ENCODE measurements at regions not wholly inside any gene's neighbourhood (a gene's known extent, or its start where the extent isn't known, plus 50 kb on each side); places are given as distances from the start of the nearest gene placed in this dataset.

DNA sequence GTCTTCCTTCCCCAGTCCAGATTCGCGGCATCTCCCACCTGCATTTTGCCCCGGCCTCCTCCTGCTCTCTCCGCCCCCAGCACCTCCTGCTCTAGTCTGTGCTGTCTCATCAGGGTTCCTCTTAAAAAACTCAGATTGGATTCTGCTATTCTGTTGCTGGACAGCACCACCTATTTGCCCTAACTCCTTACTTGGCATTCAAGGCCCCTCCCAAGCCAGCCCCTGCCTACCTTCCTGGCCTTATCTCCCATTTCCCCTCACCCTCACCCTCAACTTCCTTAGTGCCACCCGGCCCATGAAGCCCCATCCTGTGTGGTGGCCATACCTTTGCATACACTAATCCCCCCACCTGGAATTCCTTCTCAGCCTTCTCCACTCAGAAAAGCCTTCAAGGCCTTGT is 59.9 kb upstream of the PRDM11 start:
- Histone ChIP-seq H3K4me2 (replicated peaks; ENCODE audit: low read depth, low read length, poor library complexity, severe bottlenecking) (peak overlapping the region; percentile 50), H4K20me1 (ENCODE audit: control insufficient read depth, insufficient read depth, low read length, poor library complexity, severe bottlenecking) (no peaks in the 10 kb centered on the region), H3K4me1 (ENCODE audit: control insufficient read depth in 2 of 2, insufficient read depth in 2 of 2, low read length in 2 of 2) (peaks cover 40 to 49% of the 10 kb centered on the region in 2 donors), H2AFZ (ENCODE audit: insufficient read depth, low read depth, low read length, poor library complexity, severe bottlenecking) (no peak overlapping the region), H3K79me2 (ENCODE audit: control insufficient read depth, insufficient read depth, low read length) (no peaks in the 10 kb centered on the region), H3K9me3 (ENCODE audit: control extremely low read depth in 1 of 3, control insufficient read depth in 2 of 3, insufficient read depth in 1 of 3, low read length in 2 of 3) (peaks cover 0 to 3% (median 0%) of the 10 kb centered on the region in 3 donors), H3K27me3 (replicated peaks in 1 of 4; ENCODE audit: control extremely low read depth in 1 of 4, control insufficient read depth in 3 of 4, insufficient read depth in 4 of 4, low read length in 3 of 4) (no peaks in the 10 kb centered on the region), H3K4me3 (ENCODE audit: control extremely low read depth in 1 of 5, extremely low read depth in 1 of 5, insufficient read depth in 1 of 5, low read depth in 2 of 5, low read length in 4 of 5) (no peak overlapping the region), H3K27ac (ENCODE audit: low read length in 2 of 2) (no peak overlapping the region), H3K36me3 (replicated peaks in 1 of 2; ENCODE audit: control extremely low read depth in 1 of 2, control insufficient read depth in 1 of 2, extremely low read depth in 1 of 2, insufficient read depth in 2 of 2, low read length in 1 of 2) (no peaks in the 10 kb centered on the region), H3K9ac (ENCODE audit: low read length) (no peak overlapping the region)
- ATAC-seq (ENCODE audit: low read depth) (no peak), DNase-seq (no peak)
- intact Hi-C loops (cut with micrococcal nuclease) = no loop called here
- CTCF ChIA-PET = interaction anchor here (1.8 to 30.6 kb wide), 3 partner anchors 17 to 153 kb away, joined by 7 to 1701 read pairs (median 7); no protein-coding TSS in a partner anchor
- no peak for TF ChIP-seq EZH2 (IDR thresholded peaks at IDR 0.05; ENCODE audit: borderline replicate concordance, insufficient read depth, low read depth, low read length, poor library complexity, severe bottlenecking)
- TF ChIP-seq, protein P1, sequence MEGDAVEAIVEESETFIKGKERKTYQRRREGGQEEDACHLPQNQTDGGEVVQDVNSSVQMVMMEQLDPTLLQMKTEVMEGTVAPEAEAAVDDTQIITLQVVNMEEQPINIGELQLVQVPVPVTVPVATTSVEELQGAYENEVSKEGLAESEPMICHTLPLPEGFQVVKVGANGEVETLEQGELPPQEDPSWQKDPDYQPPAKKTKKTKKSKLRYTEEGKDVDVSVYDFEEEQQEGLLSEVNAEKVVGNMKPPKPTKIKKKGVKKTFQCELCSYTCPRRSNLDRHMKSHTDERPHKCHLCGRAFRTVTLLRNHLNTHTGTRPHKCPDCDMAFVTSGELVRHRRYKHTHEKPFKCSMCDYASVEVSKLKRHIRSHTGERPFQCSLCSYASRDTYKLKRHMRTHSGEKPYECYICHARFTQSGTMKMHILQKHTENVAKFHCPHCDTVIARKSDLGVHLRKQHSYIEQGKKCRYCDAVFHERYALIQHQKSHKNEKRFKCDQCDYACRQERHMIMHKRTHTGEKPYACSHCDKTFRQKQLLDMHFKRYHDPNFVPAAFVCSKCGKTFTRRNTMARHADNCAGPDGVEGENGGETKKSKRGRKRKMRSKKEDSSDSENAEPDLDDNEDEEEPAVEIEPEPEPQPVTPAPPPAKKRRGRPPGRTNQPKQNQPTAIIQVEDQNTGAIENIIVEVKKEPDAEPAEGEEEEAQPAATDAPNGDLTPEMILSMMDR (IDR thresholded peaks at IDR 0.05) = no peak
- no peaks in the 10 kb centered on the region for H3K27me3 Mint-ChIP-seq
- POLR2A ChIA-PET = no interaction called here
- peak overlapping the region; percentile 62 for H3K27ac Mint-ChIP-seq
- WGBS (ENCODE audit: insufficient coverage) = 80% methylated on average over 5 of the region's 5 CpGs
- peaks cover 45% of the 10 kb centered on the region for H3K4me1 Mint-ChIP-seq
- no peaks in the 10 kb centered on the region for H3K9me3 Mint-ChIP-seq (ENCODE audit: insufficient read depth)
- H3K4me3 Mint-ChIP-seq = no peak overlapping the region

DNA sequence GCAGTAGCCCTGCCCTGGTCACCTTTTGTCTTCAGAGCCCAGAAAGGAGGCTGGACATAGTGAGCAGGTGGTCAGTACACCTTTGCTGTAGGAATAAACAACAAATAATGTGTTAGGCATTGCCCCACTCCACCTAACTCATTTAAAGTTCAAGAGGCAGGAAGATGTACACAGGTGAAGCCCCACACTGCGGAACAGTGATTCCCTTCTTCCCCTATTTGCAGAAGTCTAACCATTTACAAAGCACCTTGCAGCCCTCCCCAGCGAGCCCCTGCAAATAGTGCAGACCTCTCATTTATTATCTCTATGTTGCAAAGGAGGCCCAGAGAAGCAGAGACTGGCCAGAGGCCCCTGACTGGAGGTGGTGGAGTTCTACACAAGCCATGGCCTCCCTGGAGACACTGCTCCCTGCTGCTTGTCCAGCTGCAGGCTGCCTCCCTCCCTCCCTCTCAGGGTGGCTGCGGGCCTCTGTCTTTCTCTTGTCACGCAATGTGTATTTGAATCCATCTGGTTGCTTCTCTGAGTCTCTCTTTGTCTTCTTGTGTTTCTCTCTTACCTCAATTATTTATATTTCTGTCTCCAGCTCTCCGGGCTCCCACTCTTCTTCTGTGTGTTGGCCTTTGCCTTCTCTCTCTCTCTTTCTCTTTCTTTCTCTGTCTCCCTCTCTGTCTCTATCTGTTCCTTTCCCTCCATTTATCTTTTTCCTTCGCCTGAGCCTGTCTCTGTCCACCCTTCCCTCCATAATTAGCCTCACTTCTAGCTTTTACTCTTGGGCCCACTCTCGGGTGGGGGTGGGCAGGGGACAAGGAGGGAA is 59.1 kb upstream of the PRDM11 start:
- H4K20me1 ChIP-seq (ENCODE audit: control insufficient read depth, insufficient read depth, low read length, poor library complexity, severe bottlenecking) = no peaks in the 10 kb centered on the region
- H3K4me1 ChIP-seq (ENCODE audit: control insufficient read depth in 2 of 2, insufficient read depth in 2 of 2, low read length in 2 of 2) = peaks cover 44 to 49% of the 10 kb centered on the region in 2 donors
- H3K9me3 Mint-ChIP-seq (ENCODE audit: insufficient read depth) = no peaks in the 10 kb centered on the region
- no peak overlapping the region for H3K4me3 ChIP-seq (ENCODE audit: control extremely low read depth in 1 of 5, extremely low read depth in 1 of 5, insufficient read depth in 1 of 5, low read depth in 2 of 5, low read length in 4 of 5)
- TF ChIP-seq, protein P1 (IDR thresholded peaks at IDR 0.05) = no peak
- TF ChIP-seq EZH2 (IDR thresholded peaks at IDR 0.05; ENCODE audit: borderline replicate concordance, insufficient read depth, low read depth, low read length, poor library complexity, severe bottlenecking) = no peak
- no peaks in the 10 kb centered on the region for H3K27me3 Mint-ChIP-seq
- ChIA-PET POLR2A (no interaction called here), CTCF (interaction anchor here (0.9 to 30.6 kb wide), 4 partner anchors 16 to 154 kb away, joined by 5 to 1701 read pairs (median 7); no protein-coding TSS in a partner anchor)
- no peak overlapping the region for H3K27ac ChIP-seq (ENCODE audit: low read length in 2 of 2)
- no peaks in the 10 kb centered on the region for H3K9me3 ChIP-seq (ENCODE audit: control extremely low read depth in 1 of 3, control insufficient read depth in 2 of 3, insufficient read depth in 1 of 3, low read length in 2 of 3)
- peak overlapping the region; percentile 71 for H3K27ac Mint-ChIP-seq
- no peaks in the 10 kb centered on the region for H3K79me2 ChIP-seq (ENCODE audit: control insufficient read depth, insufficient read depth, low read length)
- peaks cover 45% of the 10 kb centered on the region for H3K4me1 Mint-ChIP-seq
- no peak overlapping the region for H3K4me3 Mint-ChIP-seq
- H2AFZ ChIP-seq (ENCODE audit: insufficient read depth, low read depth, low read length, poor library complexity, severe bottlenecking) = no peak overlapping the region
- H3K36me3 ChIP-seq (replicated peaks in 1 of 2; ENCODE audit: control extremely low read depth in 1 of 2, control insufficient read depth in 1 of 2, extremely low read depth in 1 of 2, insufficient read depth in 2 of 2, low read length in 1 of 2) = no peaks in the 10 kb centered on the region
- no peak overlapping the region for H3K9ac ChIP-seq (ENCODE audit: low read length)
- ATAC-seq (ENCODE audit: low read depth) (no peak), DNase-seq (peak; percentile 54)
- H3K27me3 ChIP-seq (replicated peaks in 1 of 4; ENCODE audit: control extremely low read depth in 1 of 4, control insufficient read depth in 3 of 4, insufficient read depth in 4 of 4, low read length in 3 of 4) = no peaks in the 10 kb centered on the region
- intact Hi-C loops (cut with micrococcal nuclease) = no loop called here
- WGBS (ENCODE audit: insufficient coverage) = 42% methylated on average over 4 of the region's 7 CpGs
- peak overlapping the region; percentile 50 for H3K4me2 ChIP-seq (replicated peaks; ENCODE audit: low read depth, low read length, poor library complexity, severe bottlenecking)
